ENCODE measurements at regions not wholly inside any gene's neighbourhood (a gene's known extent, or its start where the extent isn't known, plus 50 kb on each side); places are given as distances from the start of the nearest gene placed in this dataset.
"Not testable (repeated sequence)": the region's sequence is repeated elsewhere in the genome, so short reads cannot be mapped to it uniquely, and the experiment has no call there.

DNA sequence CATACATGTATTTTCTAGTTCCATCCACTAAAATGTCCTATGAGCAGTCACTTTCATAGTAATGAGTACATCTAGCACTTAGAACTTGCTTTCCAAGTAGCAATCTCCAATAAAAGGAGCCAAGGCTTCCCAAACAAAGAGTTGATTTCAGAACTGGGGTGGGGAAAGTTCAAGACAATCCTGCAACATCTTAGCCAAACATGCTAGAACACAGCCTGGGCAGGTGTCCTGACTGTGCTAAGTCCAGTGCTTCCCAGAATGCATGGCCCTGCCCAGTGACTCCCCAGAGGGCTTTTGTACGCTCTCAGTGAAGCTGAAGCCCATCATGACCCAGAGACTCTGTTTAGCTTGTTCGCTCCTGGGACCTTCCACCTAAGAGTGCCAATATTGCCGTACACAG, 106.7 kb upstream of the UBAC2 start:
- Histone ChIP-seq H3K36me3 (ENCODE audit: insufficient read depth, low read length) (no peaks in the 10 kb centered on the region), H3K27me3 (ENCODE audit: insufficient read depth, low read length, poor library complexity) (no peaks in the 10 kb centered on the region), H2AFZ (ENCODE audit: low read depth, low read length) (no peak overlapping the region), H3K9me3 (ENCODE audit: insufficient read depth, low read length, severe bottlenecking) (no peaks in the 10 kb centered on the region), H3K4me1 (ENCODE audit: insufficient read depth, low read length) (no peaks in the 10 kb centered on the region), H3K4me3 (ENCODE audit: low read depth in 1 of 2, low read length in 2 of 2) (no peak overlapping the region), H3K79me2 (ENCODE audit: insufficient read depth, low read length) (no peaks in the 10 kb centered on the region), H3K4me2 (ENCODE audit: insufficient read depth, low read length) (no peak overlapping the region), H3K27ac (ENCODE audit: low read length) (no peak overlapping the region), H3K9ac (ENCODE audit: low read depth, low read length) (no peak overlapping the region), H4K20me1 (ENCODE audit: insufficient read depth, low read length) (no peaks in the 10 kb centered on the region)
- DNase-seq (no peak), ATAC-seq (ENCODE audit: insufficient read depth, low read depth) (no peak)
- TF ChIP-seq, protein P1, sequence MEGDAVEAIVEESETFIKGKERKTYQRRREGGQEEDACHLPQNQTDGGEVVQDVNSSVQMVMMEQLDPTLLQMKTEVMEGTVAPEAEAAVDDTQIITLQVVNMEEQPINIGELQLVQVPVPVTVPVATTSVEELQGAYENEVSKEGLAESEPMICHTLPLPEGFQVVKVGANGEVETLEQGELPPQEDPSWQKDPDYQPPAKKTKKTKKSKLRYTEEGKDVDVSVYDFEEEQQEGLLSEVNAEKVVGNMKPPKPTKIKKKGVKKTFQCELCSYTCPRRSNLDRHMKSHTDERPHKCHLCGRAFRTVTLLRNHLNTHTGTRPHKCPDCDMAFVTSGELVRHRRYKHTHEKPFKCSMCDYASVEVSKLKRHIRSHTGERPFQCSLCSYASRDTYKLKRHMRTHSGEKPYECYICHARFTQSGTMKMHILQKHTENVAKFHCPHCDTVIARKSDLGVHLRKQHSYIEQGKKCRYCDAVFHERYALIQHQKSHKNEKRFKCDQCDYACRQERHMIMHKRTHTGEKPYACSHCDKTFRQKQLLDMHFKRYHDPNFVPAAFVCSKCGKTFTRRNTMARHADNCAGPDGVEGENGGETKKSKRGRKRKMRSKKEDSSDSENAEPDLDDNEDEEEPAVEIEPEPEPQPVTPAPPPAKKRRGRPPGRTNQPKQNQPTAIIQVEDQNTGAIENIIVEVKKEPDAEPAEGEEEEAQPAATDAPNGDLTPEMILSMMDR (IDR thresholded peaks at IDR 0.05; ENCODE audit: borderline replicate concordance, extremely low read depth, low read length, poor library complexity, severe bottlenecking): no peak
- TF ChIP-seq EZH2 (IDR thresholded peaks at IDR 0.05; ENCODE audit: borderline replicate concordance, low read depth, low read length, severe bottlenecking): no peak

DNA sequence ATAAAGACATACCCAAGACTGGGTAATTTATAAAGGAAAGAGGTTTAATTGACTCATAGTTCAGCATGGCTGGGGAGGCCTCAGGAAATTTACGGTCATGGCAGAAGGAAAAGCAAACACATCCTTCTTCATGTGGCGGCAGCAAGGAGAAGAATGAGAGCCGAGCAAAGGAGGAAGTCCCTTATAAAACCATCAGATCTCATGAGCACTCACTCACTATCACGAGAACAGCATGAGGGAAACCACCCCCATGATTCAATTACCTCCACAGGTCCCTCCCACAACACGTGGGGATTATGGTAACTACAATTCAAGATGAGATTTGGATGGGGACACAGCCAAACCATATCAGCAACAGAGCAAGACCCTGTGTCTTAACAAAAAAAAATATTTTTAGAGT, 98.8 kb upstream of the UBAC2 start:
- H3K4me2 ChIP-seq (ENCODE audit: insufficient read depth, low read length); H3K27ac ChIP-seq (ENCODE audit: low read length); H4K20me1 ChIP-seq (ENCODE audit: insufficient read depth, low read length); H2AFZ ChIP-seq (ENCODE audit: low read depth, low read length); H3K79me2 ChIP-seq (ENCODE audit: insufficient read depth, low read length); ATAC-seq (ENCODE audit: insufficient read depth, low read depth); H3K4me3 ChIP-seq (ENCODE audit: low read depth in 1 of 2, low read length in 2 of 2); DNase-seq; H3K9me3 ChIP-seq (ENCODE audit: insufficient read depth, low read length, severe bottlenecking); H3K36me3 ChIP-seq (ENCODE audit: insufficient read depth, low read length); H3K27me3 ChIP-seq (ENCODE audit: insufficient read depth, low read length, poor library complexity); H3K4me1 ChIP-seq (ENCODE audit: insufficient read depth, low read length); H3K9ac ChIP-seq (ENCODE audit: low read depth, low read length): not testable (repeated sequence)

GRCh38 chr13:99103536-99103935, 97.1 kb upstream of the UBAC2 start:
- Histone ChIP-seq H3K36me3 (ENCODE audit: insufficient read depth, low read length) (no peaks in the 10 kb centered on the region), H3K4me2 (ENCODE audit: insufficient read depth, low read length) (no peak overlapping the region), H4K20me1 (ENCODE audit: insufficient read depth, low read length) (no peaks in the 10 kb centered on the region), H2AFZ (ENCODE audit: low read depth, low read length) (no peak overlapping the region), H3K4me1 (ENCODE audit: insufficient read depth, low read length) (no peaks in the 10 kb centered on the region), H3K27me3 (ENCODE audit: insufficient read depth, low read length, poor library complexity) (no peaks in the 10 kb centered on the region), H3K27ac (ENCODE audit: low read length) (no peak overlapping the region), H3K9me3 (ENCODE audit: insufficient read depth, low read length, severe bottlenecking) (no peaks in the 10 kb centered on the region), H3K4me3 (ENCODE audit: low read depth in 1 of 2, low read length in 2 of 2) (no peak overlapping the region), H3K79me2 (ENCODE audit: insufficient read depth, low read length) (no peaks in the 10 kb centered on the region), H3K9ac (ENCODE audit: low read depth, low read length) (no peak overlapping the region)
- no peak for ATAC-seq (ENCODE audit: insufficient read depth, low read depth)
- TF ChIP-seq EZH2 (IDR thresholded peaks at IDR 0.05; ENCODE audit: borderline replicate concordance, low read depth, low read length, severe bottlenecking): no peak
- TF ChIP-seq, protein P1 (IDR thresholded peaks at IDR 0.05; ENCODE audit: borderline replicate concordance, extremely low read depth, low read length, poor library complexity, severe bottlenecking): no peak
- no peak for DNase-seq

DNA sequence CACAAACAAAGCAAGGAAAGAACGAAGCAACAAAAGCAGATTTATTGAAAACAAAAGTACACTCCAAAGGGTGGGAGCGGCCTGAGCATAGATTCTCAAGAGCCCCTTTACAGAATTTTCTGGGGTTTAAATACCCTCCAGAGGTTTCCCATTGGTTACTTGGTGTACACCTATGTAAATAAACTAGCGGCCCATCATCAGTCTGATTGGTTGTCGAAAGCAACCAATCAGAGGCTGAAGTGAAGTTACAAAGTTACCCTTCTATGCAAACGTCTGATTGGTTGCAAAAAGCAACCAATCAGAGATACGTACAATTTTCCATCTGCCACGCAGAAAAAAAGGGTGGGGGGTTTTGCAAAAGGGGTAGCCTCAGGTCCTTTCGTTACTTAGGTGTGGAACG, 96.3 kb upstream of the UBAC2 start:
- Histone ChIP-seq H2AFZ (ENCODE audit: low read depth, low read length) (no peak overlapping the region), H4K20me1 (ENCODE audit: insufficient read depth, low read length) (no peaks in the 10 kb centered on the region), H3K27ac (ENCODE audit: low read length) (no peak overlapping the region), H3K4me1 (ENCODE audit: insufficient read depth, low read length) (no peaks in the 10 kb centered on the region), H3K4me3 (ENCODE audit: low read depth in 1 of 2, low read length in 2 of 2) (no peak overlapping the region), H3K79me2 (ENCODE audit: insufficient read depth, low read length) (no peaks in the 10 kb centered on the region), H3K9ac (ENCODE audit: low read depth, low read length) (no peak overlapping the region), H3K4me2 (ENCODE audit: insufficient read depth, low read length) (no peak overlapping the region), H3K9me3 (ENCODE audit: insufficient read depth, low read length, severe bottlenecking) (no peaks in the 10 kb centered on the region), H3K36me3 (ENCODE audit: insufficient read depth, low read length) (no peaks in the 10 kb centered on the region), H3K27me3 (ENCODE audit: insufficient read depth, low read length, poor library complexity) (no peaks in the 10 kb centered on the region)
- ATAC-seq (ENCODE audit: insufficient read depth, low read depth): no peak
- no peak for DNase-seq
- TF ChIP-seq, protein P1 (IDR thresholded peaks at IDR 0.05; ENCODE audit: borderline replicate concordance, extremely low read depth, low read length, poor library complexity, severe bottlenecking): no peak
- TF ChIP-seq EZH2 (IDR thresholded peaks at IDR 0.05; ENCODE audit: borderline replicate concordance, low read depth, low read length, severe bottlenecking): no peak
